ENCODE measurements at regions not wholly inside any gene's neighbourhood (a gene's known extent, or its start where the extent isn't known, plus 50 kb on each side); places are given as distances from the start of the nearest gene placed in this dataset.

GRCh38 chr1:234718496-234719453 is 108.8 kb upstream of the IRF2BP2 start:
- Histone ChIP-seq H3K4me3 (ENCODE audit: low read length) (no peak overlapping the region), H3K9ac (ENCODE audit: low read length) (peak overlapping the region; percentile 31), H3K27me3 (ENCODE audit: control insufficient read depth, insufficient read depth, low read length) (no peaks in the 10 kb centered on the region), H3K9me3 (ENCODE audit: control insufficient read depth, low read length) (no peaks in the 10 kb centered on the region), H3K36me3 (ENCODE audit: control insufficient read depth, insufficient read depth, low read length) (no peaks in the 10 kb centered on the region), H3K4me1 (ENCODE audit: control insufficient read depth, insufficient read depth, low read length) (peaks cover 76% of the 10 kb centered on the region)

- peaks cover 69% of the 10 kb centered on the region for H3K4me1 ChIP-seq (ENCODE audit: control insufficient read depth, insufficient read depth, low read length)
These were observed 107.0 kb upstream of the IRF2BP2 start for GRCh38 chr1:234716908-234717375.

DNA sequence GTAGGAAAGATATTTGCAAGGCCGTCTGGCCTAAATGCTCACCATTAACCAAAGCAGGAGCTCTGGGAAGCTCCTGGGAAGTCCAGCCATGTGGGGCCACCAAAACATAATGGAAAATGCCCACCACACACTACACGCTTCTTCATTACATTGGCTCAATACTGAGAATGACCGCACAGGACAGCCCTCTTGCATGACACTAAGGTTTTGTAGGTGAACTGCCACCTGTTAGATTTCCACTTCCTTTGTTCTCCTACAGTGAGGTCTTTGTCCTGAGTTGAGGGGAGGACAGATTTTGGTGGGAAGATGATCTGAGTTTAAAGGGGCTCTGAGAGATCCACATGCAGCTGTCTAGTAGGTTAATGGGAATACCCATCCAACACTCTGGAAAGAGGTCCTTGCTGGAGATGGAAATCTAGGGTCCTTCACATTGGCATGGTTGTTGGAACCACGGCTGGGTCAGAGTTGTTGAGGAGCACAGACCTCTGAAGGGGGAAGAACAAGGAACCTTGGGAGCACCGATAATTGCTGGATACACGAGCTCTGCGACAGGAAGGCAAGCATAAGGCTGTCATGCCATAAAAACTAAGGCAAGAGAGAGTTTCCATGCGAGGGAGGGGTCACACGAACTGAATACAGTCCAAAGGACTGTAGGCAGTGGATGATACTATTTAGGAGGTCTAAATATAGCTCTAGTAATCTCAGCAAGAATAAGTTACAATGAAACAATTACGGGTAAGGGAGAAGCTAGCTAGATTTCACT is 105.5 kb upstream of the IRF2BP2 start:
- H3K36me3 ChIP-seq (ENCODE audit: control insufficient read depth, insufficient read depth, low read length) = no peaks in the 10 kb centered on the region
- peak overlapping the region; percentile 1 for H3K9ac ChIP-seq (ENCODE audit: low read length)
- peaks cover 62% of the 10 kb centered on the region for H3K4me1 ChIP-seq (ENCODE audit: control insufficient read depth, insufficient read depth, low read length)
- H3K4me3 ChIP-seq (ENCODE audit: low read length) = no peak overlapping the region
- H3K27me3 ChIP-seq (ENCODE audit: control insufficient read depth, insufficient read depth, low read length) = no peaks in the 10 kb centered on the region
- no peaks in the 10 kb centered on the region for H3K9me3 ChIP-seq (ENCODE audit: control insufficient read depth, low read length)

More at GRCh38 chr1:234716908-234717375, 107.0 kb upstream of the IRF2BP2 start:
- Histone ChIP-seq H3K9ac (ENCODE audit: low read length) (peak overlapping the region; percentile 28), H3K9me3 (ENCODE audit: control insufficient read depth, low read length) (no peaks in the 10 kb centered on the region), H3K4me3 (ENCODE audit: low read length) (no peak overlapping the region), H3K36me3 (ENCODE audit: control insufficient read depth, insufficient read depth, low read length) (no peaks in the 10 kb centered on the region), H3K27me3 (ENCODE audit: control insufficient read depth, insufficient read depth, low read length) (no peaks in the 10 kb centered on the region)

- H3K36me3 ChIP-seq (ENCODE audit: control insufficient read depth, insufficient read depth, low read length) = no peaks in the 10 kb centered on the region
- H3K4me1 ChIP-seq (ENCODE audit: control insufficient read depth, insufficient read depth, low read length) = peaks cover 56% of the 10 kb centered on the region
- no peak overlapping the region for H3K9ac ChIP-seq (ENCODE audit: low read length)
- H3K9me3 ChIP-seq (ENCODE audit: control insufficient read depth, low read length) = no peaks in the 10 kb centered on the region
- H3K27me3 ChIP-seq (ENCODE audit: control insufficient read depth, insufficient read depth, low read length) = no peaks in the 10 kb centered on the region
- no peak overlapping the region for H3K4me3 ChIP-seq (ENCODE audit: low read length)
These were observed 103.9 kb upstream of the IRF2BP2 start for GRCh38 chr1:234713859-234714258.

GRCh38 chr1:234713440-234713839 is 103.5 kb upstream of the IRF2BP2 start:
- Histone ChIP-seq H3K9me3 (ENCODE audit: control insufficient read depth, low read length) (no peaks in the 10 kb centered on the region), H3K4me3 (ENCODE audit: low read length) (no peak overlapping the region), H3K4me1 (ENCODE audit: control insufficient read depth, insufficient read depth, low read length) (peaks cover 53% of the 10 kb centered on the region), H3K9ac (ENCODE audit: low read length) (no peak overlapping the region), H3K27me3 (ENCODE audit: control insufficient read depth, insufficient read depth, low read length) (no peaks in the 10 kb centered on the region), H3K36me3 (ENCODE audit: control insufficient read depth, insufficient read depth, low read length) (no peaks in the 10 kb centered on the region)

GRCh38 chr1:234712891-234713305 is 102.9 kb upstream of the IRF2BP2 start:
- no peaks in the 10 kb centered on the region for H3K9me3 ChIP-seq (ENCODE audit: control insufficient read depth, low read length)
- no peak overlapping the region for H3K9ac ChIP-seq (ENCODE audit: low read length)
- peaks cover 48% of the 10 kb centered on the region for H3K4me1 ChIP-seq (ENCODE audit: control insufficient read depth, insufficient read depth, low read length)
- no peak overlapping the region for H3K4me3 ChIP-seq (ENCODE audit: low read length)
- H3K36me3 ChIP-seq (ENCODE audit: control insufficient read depth, insufficient read depth, low read length) = no peaks in the 10 kb centered on the region
- H3K27me3 ChIP-seq (ENCODE audit: control insufficient read depth, insufficient read depth, low read length) = no peaks in the 10 kb centered on the region

DNA sequence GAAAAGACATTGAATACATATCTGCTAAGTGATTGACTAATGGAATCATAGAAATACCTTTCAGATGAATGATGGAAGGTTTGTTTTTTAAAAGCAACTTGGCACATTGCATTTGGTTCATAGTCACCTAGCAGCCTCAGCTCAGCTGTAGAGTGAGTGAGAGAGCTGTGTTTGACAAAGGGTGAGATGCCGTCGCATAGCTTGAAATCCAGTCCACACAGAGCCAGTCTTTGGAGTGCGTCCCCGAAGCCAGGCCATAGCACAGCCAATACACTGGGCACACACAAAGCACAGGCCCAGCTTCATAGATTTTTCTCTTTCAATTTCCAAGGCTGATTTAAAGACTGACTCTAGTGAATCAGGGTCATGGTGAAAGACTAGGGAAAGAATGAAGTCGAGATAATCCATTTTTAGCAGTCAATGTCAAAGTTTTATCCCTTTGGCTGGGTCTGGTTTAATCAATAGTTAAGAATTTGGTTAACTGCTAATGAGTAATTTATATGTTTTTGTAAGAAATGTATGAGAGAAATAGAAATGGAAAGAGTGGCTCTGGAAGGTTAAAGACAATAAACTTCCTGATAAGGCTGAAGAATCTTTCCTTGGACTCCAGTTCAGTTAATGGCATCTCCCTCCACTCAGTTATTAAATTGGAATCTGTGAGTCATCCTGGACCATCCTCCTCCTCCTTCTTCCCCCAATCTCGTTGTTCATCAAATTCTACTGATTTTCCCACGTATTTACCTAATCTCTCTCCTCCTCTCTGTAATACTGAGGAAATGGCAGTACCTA is 101.2 kb upstream of the IRF2BP2 start:
- Histone ChIP-seq H3K9ac (ENCODE audit: low read length) (no peak overlapping the region), H3K4me3 (ENCODE audit: low read length) (no peak overlapping the region), H3K27me3 (ENCODE audit: control insufficient read depth, insufficient read depth, low read length) (no peaks in the 10 kb centered on the region), H3K9me3 (ENCODE audit: control insufficient read depth, low read length) (no peaks in the 10 kb centered on the region), H3K4me1 (ENCODE audit: control insufficient read depth, insufficient read depth, low read length) (peaks cover 44% of the 10 kb centered on the region), H3K36me3 (ENCODE audit: control insufficient read depth, insufficient read depth, low read length) (no peaks in the 10 kb centered on the region)

DNA sequence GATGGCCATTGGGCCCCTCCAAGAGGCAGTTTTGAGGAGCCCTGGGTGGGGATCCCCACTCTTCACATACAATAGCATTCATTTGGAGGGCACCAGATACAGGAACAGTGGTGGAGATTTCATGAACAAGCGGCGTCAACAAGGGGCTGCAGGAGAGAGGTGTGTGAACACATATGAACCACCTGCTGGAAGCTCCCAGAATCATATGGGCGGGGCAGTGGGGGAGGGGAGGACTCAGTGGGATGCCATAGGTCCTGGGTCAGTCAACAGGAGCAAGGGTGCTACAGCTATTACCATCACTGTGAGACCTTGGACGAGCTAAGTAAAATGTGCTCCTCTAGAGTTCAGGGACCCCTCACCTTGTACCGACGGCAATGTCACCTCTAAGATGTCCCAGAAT is 100.4 kb upstream of the IRF2BP2 start:
- Histone ChIP-seq H3K9me3 (ENCODE audit: control insufficient read depth, low read length) (no peaks in the 10 kb centered on the region), H3K27me3 (ENCODE audit: control insufficient read depth, insufficient read depth, low read length) (no peaks in the 10 kb centered on the region), H3K4me1 (ENCODE audit: control insufficient read depth, insufficient read depth, low read length) (peaks cover 44% of the 10 kb centered on the region), H3K4me3 (ENCODE audit: low read length) (no peak overlapping the region), H3K36me3 (ENCODE audit: control insufficient read depth, insufficient read depth, low read length) (no peaks in the 10 kb centered on the region), H3K9ac (ENCODE audit: low read length) (no peak overlapping the region)

DNA sequence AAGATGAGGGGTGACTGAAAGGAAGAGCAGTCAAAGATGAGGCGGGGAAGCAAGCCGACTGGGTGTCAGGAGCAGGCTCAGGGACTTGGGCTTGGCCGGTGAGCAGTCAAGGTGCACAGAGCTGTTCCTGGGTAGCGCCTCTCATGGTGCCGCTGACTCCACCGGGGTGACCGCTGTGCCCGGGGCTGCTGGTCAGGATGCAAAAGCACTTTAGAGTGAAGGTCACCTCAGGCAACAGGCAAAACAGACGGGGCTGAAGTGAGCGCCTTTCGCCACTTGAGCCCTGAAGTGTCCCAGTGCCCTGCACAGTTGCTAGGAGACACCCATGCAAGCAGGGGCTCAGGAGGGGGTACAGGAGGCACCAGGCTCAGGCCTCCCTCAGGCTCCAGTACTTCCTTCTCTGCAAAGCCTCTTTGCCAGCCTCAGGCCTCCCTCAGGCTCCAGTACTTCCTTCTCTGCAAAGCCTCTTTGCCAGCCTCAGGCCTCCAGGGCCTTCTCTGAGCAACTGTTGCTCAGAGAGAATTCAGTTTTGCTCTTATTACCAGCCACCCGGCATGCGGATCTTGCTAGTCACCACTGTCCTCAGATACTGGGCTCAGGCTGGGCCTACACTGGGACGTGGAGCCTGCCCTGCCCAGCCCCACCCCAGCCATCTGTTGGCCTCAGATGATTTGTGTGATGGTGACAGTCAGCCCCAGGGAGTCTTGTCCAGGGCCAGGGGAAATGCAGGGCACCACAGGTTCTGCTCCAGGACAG is 99.7 kb upstream of the IRF2BP2 start:
- H3K4me1 ChIP-seq (ENCODE audit: control insufficient read depth, insufficient read depth, low read length) = peaks cover 49% of the 10 kb centered on the region
- H3K9me3 ChIP-seq (ENCODE audit: control insufficient read depth, low read length) = no peaks in the 10 kb centered on the region
- peak overlapping the region; percentile 1 for H3K9ac ChIP-seq (ENCODE audit: low read length)

GRCh38 chr1:234708700-234709395 is 98.9 kb upstream of the IRF2BP2 start:
- peaks cover 51% of the 10 kb centered on the region for H3K4me1 ChIP-seq (ENCODE audit: control insufficient read depth, insufficient read depth, low read length)
- no peaks in the 10 kb centered on the region for H3K9me3 ChIP-seq (ENCODE audit: control insufficient read depth, low read length)
- no peaks in the 10 kb centered on the region for H3K27me3 ChIP-seq (ENCODE audit: control insufficient read depth, insufficient read depth, low read length)
- no peak overlapping the region for H3K4me3 ChIP-seq (ENCODE audit: low read length)
- H3K9ac ChIP-seq (ENCODE audit: low read length) = peak overlapping the region; percentile 1
- H3K36me3 ChIP-seq (ENCODE audit: control insufficient read depth, insufficient read depth, low read length) = no peaks in the 10 kb centered on the region

More for the DNA sequence above, 99.7 kb upstream of the IRF2BP2 start:
- no peaks in the 10 kb centered on the region for H3K36me3 ChIP-seq (ENCODE audit: control insufficient read depth, insufficient read depth, low read length)
- H3K27me3 ChIP-seq (ENCODE audit: control insufficient read depth, insufficient read depth, low read length) = no peaks in the 10 kb centered on the region
- H3K4me3 ChIP-seq (ENCODE audit: low read length) = no peak overlapping the region
